Hepatocyte (in vitro differentiated cells): ENCODE measurements at regions not wholly inside any gene's neighbourhood (a gene's known extent, or its start where the extent isn't known, plus 50 kb on each side); places are given as distances from the start of the nearest gene placed in this dataset.

Experiments used
- DNase-seq: peaks from one replicate; pipeline ENCODE4 v3.0.0-alpha.2; 2016; ENCODE audit warnings: low spot score
- H2AFZ ChIP-seq: fragments of 200-600 bp; sonication (generic); 2 replicates; pipeline ENCODE4 v1.6.0; 2016; ENCODE audit warnings: antibody characterized with exemption, mild to moderate bottlenecking
- H3K27ac ChIP-seq: fragments of 200-600 bp; sonication (generic); 2 replicates; pipeline ENCODE4 v1.5.1; 2016; ENCODE audit warnings: mild to moderate bottlenecking
- H3K27me3 ChIP-seq: fragments of 200-600 bp; sonication (generic); 2 replicates; pipeline ENCODE4 v1.6.1; 2016
- H3K36me3 ChIP-seq: fragments of 200-600 bp; sonication (generic); replicated peaks from 2 replicates; pipeline ENCODE4 v1.5.1; 2016; ENCODE audit warnings: low read depth; ENCODE audit not compliant: insufficient read depth
- H3K4me1 ChIP-seq: fragments of 200-600 bp; sonication (generic); 2 replicates; pipeline ENCODE4 v1.5.1; 2016; ENCODE audit warnings: mild to moderate bottlenecking, moderate library complexity; ENCODE audit not compliant: insufficient read depth
- H3K4me2 ChIP-seq: fragments of 200-600 bp; sonication (generic); 2 replicates; pipeline ENCODE4 v1.6.0; 2016
- H3K4me3 ChIP-seq: fragments of 200-600 bp; sonication (generic); 2 replicates; pipeline ENCODE4 v1.5.1; 2016; ENCODE audit warnings: mild to moderate bottlenecking
- H3K79me2 ChIP-seq: fragments of 200-600 bp; sonication (generic); 2 replicates; pipeline ENCODE4 v1.6.0; 2017; ENCODE audit warnings: mild to moderate bottlenecking
- H3K9me2 ChIP-seq: fragments of 200-600 bp; sonication (generic); replicated peaks from 2 replicates; pipeline ENCODE4 v1.6.0; 2017; ENCODE audit warnings: mild to moderate bottlenecking; ENCODE audit not compliant: insufficient read depth
- H3K9me3 ChIP-seq: fragments of 200-600 bp; sonication (generic); 2 replicates; pipeline ENCODE4 v1.5.1; 2016; ENCODE audit warnings: low read depth, mild to moderate bottlenecking
- H4K20me1 ChIP-seq: fragments of 200-600 bp; sonication (generic); 2 replicates; pipeline ENCODE4 v1.6.0; 2016; ENCODE audit warnings: mild to moderate bottlenecking; ENCODE audit not compliant: insufficient read depth, poor library complexity, severe bottlenecking
- EZH2 ChIP-seq: fragments of 200-600 bp; sonication (generic); IDR thresholded peaks from 2 replicates; pipeline ENCODE4 v1.6.1; 2016; ENCODE audit warnings: antibody characterized with exemption, mild to moderate bottlenecking, borderline replicate concordance
- EZH2phosphoT487 ChIP-seq: fragments of 200-600 bp; sonication (generic); IDR thresholded peaks from one replicate; pipeline ENCODE4 v1.6.1; 2018; ENCODE audit warnings: antibody characterized with exemption, mild to moderate bottlenecking, low read depth, moderate library complexity; ENCODE audit not compliant: unreplicated experiment, severe bottlenecking
- WGBS: methylation state at CpG from one replicate; pipeline ENCODE4 v1.1.6; 2016; ENCODE audit warnings: low lambda C conversion rate; ENCODE audit errors: missing lambda C conversion rate; 5-methylcytosine and 5-hydroxymethylcytosine counted together
- TF ChIP-seq, protein P1 (sequence below): fragments of 200-600 bp; sonication (generic); IDR thresholded peaks from 2 replicates; pipeline ENCODE4 v1.5.1; 2016; ENCODE audit warnings: antibody characterized with exemption, mild to moderate bottlenecking; ENCODE audit not compliant: poor library complexity

DNA sequence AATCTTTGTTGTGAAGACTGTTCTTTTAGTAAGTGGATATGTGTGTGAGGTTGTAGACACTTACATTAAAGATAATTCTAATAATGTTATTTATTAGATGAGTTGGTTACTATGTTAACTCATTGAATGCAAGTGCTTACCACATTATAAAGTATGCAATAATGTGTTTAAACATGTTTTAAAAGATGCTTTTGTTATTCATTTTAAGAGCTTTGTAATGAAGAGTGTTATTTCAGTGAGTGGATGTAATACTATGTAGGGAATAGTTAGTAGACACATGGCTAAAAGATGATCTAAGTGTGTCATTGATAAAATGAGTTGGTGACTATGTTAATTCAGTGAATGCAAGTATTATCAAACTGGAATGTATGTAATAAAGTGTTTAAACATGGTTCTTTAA lies 70.0 kb upstream of the VOPP1 start:
- Histone ChIP-seq H3K9me2 (no peaks in the 10 kb centered on the region), H3K9me3 (no peaks in the 10 kb centered on the region), H3K4me3 (no peak overlapping the region), H4K20me1 (no peaks in the 10 kb centered on the region), H3K36me3 (no peaks in the 10 kb centered on the region), H3K27ac (no peak overlapping the region), H3K4me1 (no peaks in the 10 kb centered on the region), H3K4me2 (no peak overlapping the region), H3K27me3 (no peaks in the 10 kb centered on the region), H3K79me2 (no peaks in the 10 kb centered on the region), H2AFZ (no peak overlapping the region)
- TF ChIP-seq EZH2phosphoT487 (no peak), EZH2 (no peak)
- no peak for DNase-seq

DNA sequence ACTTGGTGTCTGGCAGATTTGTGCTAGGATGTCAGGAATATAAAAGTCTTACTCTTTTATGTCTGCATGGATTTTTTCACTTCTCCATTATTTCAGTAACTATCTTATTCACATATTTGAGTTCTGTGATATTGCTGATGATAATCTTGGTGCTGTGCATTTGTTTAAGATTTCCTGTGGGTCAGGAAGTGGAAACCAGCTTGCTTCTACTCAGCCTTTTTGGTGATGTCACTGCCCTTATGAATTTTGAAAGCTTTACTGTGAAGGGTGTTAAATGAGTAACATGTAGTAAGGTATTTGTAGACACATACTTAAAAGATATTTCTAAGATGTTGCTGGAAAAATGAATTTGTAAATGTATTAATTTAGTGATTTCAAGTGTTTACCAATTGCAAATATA lies 69.5 kb upstream of the VOPP1 start:
- no peak overlapping the region for H3K27ac ChIP-seq
- no peaks in the 10 kb centered on the region for H3K79me2 ChIP-seq
- H4K20me1 ChIP-seq: no peaks in the 10 kb centered on the region
- no peaks in the 10 kb centered on the region for H3K27me3 ChIP-seq
- no peak overlapping the region for H2AFZ ChIP-seq
- H3K4me1 ChIP-seq: no peaks in the 10 kb centered on the region
- H3K9me2 ChIP-seq: no peaks in the 10 kb centered on the region
- H3K4me2 ChIP-seq: no peak overlapping the region
- no peaks in the 10 kb centered on the region for H3K36me3 ChIP-seq
- H3K9me3 ChIP-seq: no peaks in the 10 kb centered on the region
- no peak overlapping the region for H3K4me3 ChIP-seq
- no peak for DNase-seq
- TF ChIP-seq EZH2 (no peak), EZH2phosphoT487 (no peak)
- TF ChIP-seq, protein P1, sequence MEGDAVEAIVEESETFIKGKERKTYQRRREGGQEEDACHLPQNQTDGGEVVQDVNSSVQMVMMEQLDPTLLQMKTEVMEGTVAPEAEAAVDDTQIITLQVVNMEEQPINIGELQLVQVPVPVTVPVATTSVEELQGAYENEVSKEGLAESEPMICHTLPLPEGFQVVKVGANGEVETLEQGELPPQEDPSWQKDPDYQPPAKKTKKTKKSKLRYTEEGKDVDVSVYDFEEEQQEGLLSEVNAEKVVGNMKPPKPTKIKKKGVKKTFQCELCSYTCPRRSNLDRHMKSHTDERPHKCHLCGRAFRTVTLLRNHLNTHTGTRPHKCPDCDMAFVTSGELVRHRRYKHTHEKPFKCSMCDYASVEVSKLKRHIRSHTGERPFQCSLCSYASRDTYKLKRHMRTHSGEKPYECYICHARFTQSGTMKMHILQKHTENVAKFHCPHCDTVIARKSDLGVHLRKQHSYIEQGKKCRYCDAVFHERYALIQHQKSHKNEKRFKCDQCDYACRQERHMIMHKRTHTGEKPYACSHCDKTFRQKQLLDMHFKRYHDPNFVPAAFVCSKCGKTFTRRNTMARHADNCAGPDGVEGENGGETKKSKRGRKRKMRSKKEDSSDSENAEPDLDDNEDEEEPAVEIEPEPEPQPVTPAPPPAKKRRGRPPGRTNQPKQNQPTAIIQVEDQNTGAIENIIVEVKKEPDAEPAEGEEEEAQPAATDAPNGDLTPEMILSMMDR: no peak

DNA sequence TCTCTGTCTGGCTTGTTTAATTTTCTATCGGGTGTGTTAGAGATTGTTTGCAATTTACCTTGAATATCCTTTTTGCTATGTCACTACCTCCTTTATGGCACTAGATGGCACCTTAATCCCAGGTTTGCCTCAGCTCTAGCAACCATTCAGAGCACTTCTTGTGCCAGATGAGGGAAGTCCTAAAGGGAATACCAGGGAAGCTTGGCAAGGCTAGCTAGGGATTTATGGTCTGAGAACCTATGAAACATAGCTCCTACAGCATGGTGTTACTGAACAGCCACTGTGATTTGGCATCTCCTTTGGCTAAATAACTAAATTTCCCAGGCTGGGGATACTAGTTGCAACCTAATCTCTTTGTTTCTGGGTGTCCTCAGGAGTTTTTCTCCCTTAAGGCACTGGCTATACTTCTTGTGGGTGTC lies 69.0 kb upstream of the VOPP1 start:
- Histone ChIP-seq H2AFZ (no peak overlapping the region), H3K79me2 (no peaks in the 10 kb centered on the region), H3K27ac (no peak overlapping the region), H3K4me3 (no peak overlapping the region), H3K4me1 (no peaks in the 10 kb centered on the region), H3K36me3 (no peaks in the 10 kb centered on the region), H3K9me2 (no peaks in the 10 kb centered on the region), H3K4me2 (no peak overlapping the region), H3K27me3 (no peaks in the 10 kb centered on the region), H3K9me3 (no peaks in the 10 kb centered on the region), H4K20me1 (no peaks in the 10 kb centered on the region)
- TF ChIP-seq EZH2 (no peak), EZH2phosphoT487 (no peak)
- TF ChIP-seq, protein P1: peak; percentile 79
- 24% methylated on average over 1 of the region's 1 CpG for WGBS
- DNase-seq: peak; percentile 87

DNA sequence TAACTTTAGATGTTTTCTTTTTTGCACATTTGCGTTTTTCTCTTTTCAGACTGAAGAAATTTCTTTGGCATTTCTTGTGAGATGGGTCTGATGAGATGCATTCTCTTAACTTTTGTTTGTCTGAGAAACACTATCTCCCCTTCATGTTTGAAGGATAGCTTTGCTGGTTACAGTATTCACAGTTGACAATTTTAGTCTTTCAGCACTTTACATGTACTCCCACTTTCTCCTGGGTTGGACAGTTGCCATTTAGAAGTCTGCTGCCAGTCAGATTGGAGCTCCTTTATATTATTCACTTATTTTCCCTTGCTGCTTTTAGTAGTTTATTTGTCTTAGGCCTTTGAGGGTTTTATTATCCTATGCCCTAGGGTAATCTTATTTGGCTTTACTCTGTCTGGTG lies 67.3 kb upstream of the VOPP1 start:
- no peaks in the 10 kb centered on the region for H3K27me3 ChIP-seq
- TF ChIP-seq EZH2phosphoT487: no peak
- TF ChIP-seq, protein P1: no peak
- TF ChIP-seq EZH2: no peak

More for the DNA sequence above, 67.3 kb upstream of the VOPP1 start:
- Histone ChIP-seq H3K4me3 (no peak overlapping the region), H3K27ac (no peak overlapping the region), H2AFZ (no peak overlapping the region), H3K79me2 (no peaks in the 10 kb centered on the region), H3K4me2 (no peak overlapping the region), H3K4me1 (no peaks in the 10 kb centered on the region), H3K36me3 (no peaks in the 10 kb centered on the region), H3K9me2 (no peaks in the 10 kb centered on the region), H4K20me1 (no peaks in the 10 kb centered on the region), H3K9me3 (no peaks in the 10 kb centered on the region)
- WGBS: 77% methylated on average over 1 of the region's 1 CpG
- DNase-seq: no peak
